ENCODE measurements at regions not wholly inside any gene's neighbourhood (a gene's known extent, or its start where the extent isn't known, plus 50 kb on each side); places are given as distances from the start of the nearest gene placed in this dataset.

- TF ChIP-seq CTCF (conservative IDR thresholded peaks at IDR 0.05): no peak
- TF ChIP-seq EZH2 (IDR thresholded peaks at IDR 0.05; ENCODE audit: low read depth): no peak
These were observed 81.8 kb upstream of the WARS2 start for GRCh38 chr1:119222271-119222670.

All from PC-9 (cell line).